ENCODE measurements at regions not wholly inside any gene's neighbourhood (a gene's known extent, or its start where the extent isn't known, plus 50 kb on each side); places are given as distances from the start of the nearest gene placed in this dataset.

DNA sequence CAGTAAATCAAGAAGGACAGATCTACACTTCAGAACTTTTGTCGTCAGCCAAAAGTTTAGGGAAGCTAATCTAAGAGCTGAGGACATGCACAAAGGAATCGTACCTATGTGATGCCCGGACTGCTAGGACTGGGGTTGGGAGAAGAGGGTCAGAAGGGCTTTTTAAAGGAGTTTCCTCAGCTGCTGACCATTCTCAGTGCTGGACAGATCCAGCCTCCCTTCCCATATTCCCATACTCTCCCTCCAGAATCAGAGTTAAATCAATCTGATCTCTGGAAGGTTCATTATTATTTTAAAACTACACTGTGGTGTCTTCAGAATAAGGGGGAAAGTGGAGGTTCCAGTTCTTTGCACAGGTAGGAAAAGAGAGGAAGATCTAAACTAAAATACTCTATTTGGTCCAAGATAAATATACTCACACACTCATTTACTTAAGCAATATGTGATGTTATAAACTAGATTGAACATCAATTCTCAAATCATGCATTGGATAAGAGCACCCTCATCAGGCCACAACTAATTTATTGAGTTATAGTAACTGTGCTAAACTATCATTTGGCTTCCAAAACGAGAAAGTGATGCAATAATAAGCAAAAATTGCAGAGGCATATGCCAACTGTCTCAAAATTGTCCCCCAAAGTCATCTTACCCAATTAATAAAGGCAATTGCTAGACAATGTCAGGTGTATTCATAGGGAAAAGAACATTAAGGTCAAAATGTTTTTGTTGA, 124.7 kb downstream of the HNRNPD start:
- TF ChIP-seq, protein P1, sequence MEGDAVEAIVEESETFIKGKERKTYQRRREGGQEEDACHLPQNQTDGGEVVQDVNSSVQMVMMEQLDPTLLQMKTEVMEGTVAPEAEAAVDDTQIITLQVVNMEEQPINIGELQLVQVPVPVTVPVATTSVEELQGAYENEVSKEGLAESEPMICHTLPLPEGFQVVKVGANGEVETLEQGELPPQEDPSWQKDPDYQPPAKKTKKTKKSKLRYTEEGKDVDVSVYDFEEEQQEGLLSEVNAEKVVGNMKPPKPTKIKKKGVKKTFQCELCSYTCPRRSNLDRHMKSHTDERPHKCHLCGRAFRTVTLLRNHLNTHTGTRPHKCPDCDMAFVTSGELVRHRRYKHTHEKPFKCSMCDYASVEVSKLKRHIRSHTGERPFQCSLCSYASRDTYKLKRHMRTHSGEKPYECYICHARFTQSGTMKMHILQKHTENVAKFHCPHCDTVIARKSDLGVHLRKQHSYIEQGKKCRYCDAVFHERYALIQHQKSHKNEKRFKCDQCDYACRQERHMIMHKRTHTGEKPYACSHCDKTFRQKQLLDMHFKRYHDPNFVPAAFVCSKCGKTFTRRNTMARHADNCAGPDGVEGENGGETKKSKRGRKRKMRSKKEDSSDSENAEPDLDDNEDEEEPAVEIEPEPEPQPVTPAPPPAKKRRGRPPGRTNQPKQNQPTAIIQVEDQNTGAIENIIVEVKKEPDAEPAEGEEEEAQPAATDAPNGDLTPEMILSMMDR (IDR thresholded peaks at IDR 0.05; ENCODE audit: low read depth, low read length, poor library complexity, severe bottlenecking): no peak
- no peak for TF ChIP-seq EZH2phosphoT487 (IDR thresholded peaks at IDR 0.05; ENCODE audit: borderline replicate concordance, low read length)

All from DOHH2 (cell line).